Bronchial epithelial cell (primary cell): ENCODE measurements at regions not wholly inside any gene's neighbourhood (a gene's known extent, or its start where the extent isn't known, plus 50 kb on each side); places are given as distances from the start of the nearest gene placed in this dataset.

ENCODE experiments used
- DNase-seq: peaks from one replicate; pipeline ENCODE4 v3.0.0-alpha.2; 2010; ENCODE audit warnings: low read depth
- FAIRE-seq: peaks from 2 replicates; lab custom pipeline; 2011; peaks lifted over from hg19 to GRCh38; lab: Jason Lieb, UNC
- H3K27me3 ChIP-seq: 2 replicates; pipeline ENCODE4 v1.5.1; 2011; ENCODE audit warnings: low read length; ENCODE audit not compliant: control insufficient read depth, insufficient read depth
- H3K36me3 ChIP-seq: 2 replicates; pipeline ENCODE4 v1.5.1; 2011; ENCODE audit warnings: low read length; ENCODE audit not compliant: control insufficient read depth, insufficient read depth
- H3K4me3 ChIP-seq: 2 replicates; pipeline ENCODE4 v1.5.1; 2011; ENCODE audit warnings: mild to moderate bottlenecking, low read depth, low read length, control low read depth
- TF ChIP-seq, protein P1 (sequence below): IDR thresholded peaks from 2 replicates; pipeline ENCODE4 v1.5.1; 2011; ENCODE audit warnings: mild to moderate bottlenecking, moderate library complexity, low read length, control low read depth, inconsistent platforms; ENCODE audit not compliant: insufficient read depth, severe bottlenecking

GRCh38 chr9:86454701-86455615 is 100.7 kb upstream of the TUT7 start:
- DNase-seq (no peak), FAIRE-seq (no peak)
- no peaks in the 10 kb centered on the region for H3K36me3 ChIP-seq
- TF ChIP-seq, protein P1, sequence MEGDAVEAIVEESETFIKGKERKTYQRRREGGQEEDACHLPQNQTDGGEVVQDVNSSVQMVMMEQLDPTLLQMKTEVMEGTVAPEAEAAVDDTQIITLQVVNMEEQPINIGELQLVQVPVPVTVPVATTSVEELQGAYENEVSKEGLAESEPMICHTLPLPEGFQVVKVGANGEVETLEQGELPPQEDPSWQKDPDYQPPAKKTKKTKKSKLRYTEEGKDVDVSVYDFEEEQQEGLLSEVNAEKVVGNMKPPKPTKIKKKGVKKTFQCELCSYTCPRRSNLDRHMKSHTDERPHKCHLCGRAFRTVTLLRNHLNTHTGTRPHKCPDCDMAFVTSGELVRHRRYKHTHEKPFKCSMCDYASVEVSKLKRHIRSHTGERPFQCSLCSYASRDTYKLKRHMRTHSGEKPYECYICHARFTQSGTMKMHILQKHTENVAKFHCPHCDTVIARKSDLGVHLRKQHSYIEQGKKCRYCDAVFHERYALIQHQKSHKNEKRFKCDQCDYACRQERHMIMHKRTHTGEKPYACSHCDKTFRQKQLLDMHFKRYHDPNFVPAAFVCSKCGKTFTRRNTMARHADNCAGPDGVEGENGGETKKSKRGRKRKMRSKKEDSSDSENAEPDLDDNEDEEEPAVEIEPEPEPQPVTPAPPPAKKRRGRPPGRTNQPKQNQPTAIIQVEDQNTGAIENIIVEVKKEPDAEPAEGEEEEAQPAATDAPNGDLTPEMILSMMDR: no peak
- no peak overlapping the region for H3K4me3 ChIP-seq
- H3K27me3 ChIP-seq: no peaks in the 10 kb centered on the region

DNA sequence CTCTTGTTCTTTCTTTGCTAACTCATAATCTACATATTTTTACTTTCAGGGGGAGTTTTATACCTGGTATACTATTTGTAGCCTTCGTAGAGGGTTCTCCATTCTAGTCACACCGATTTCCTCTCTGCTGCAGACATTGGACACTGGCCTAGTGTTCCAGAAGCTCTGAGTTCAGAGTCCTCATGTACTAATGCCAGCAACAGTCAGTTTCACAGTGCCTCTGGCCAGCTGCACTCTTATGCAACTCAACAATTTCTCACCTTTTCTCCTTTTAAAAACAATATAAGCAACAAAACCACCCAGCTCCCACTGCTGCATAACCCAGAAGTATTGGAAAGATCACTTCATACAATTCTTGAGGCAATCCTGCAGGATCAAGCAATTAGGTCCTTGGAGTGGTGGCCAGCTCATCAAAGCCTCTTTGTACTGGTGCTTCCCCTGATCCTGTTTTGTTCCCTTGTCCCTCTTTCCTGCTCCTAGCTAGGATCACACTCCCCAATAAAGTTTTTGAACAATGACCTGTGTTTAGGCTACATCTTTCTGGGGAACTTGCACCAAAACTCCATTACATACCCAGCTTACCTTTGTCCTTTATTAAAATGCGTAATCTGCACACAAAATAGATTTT is 98.1 kb upstream of the TUT7 start:
- no peak for FAIRE-seq
- Histone ChIP-seq H3K4me3 (no peak overlapping the region), H3K36me3 (no peaks in the 10 kb centered on the region), H3K27me3 (no peaks in the 10 kb centered on the region)
- no peak for DNase-seq
- TF ChIP-seq, protein P1: no peak

- DNase-seq (no peak), FAIRE-seq (no peak)
- H3K4me3 ChIP-seq: no peak overlapping the region
- H3K27me3 ChIP-seq: no peaks in the 10 kb centered on the region
- H3K36me3 ChIP-seq: no peaks in the 10 kb centered on the region
- TF ChIP-seq, protein P1: no peak
Observed at GRCh38 chr9:86449246-86449645, 95.0 kb upstream of the TUT7 start.

GRCh38 chr9:86445671-86446070 is 91.5 kb upstream of the TUT7 start:
- no peaks in the 10 kb centered on the region for H3K27me3 ChIP-seq
- TF ChIP-seq, protein P1: no peak
- H3K4me3 ChIP-seq: no peak overlapping the region
- peak; percentile 52 for DNase-seq
- no peaks in the 10 kb centered on the region for H3K36me3 ChIP-seq
- no peak for FAIRE-seq

DNA sequence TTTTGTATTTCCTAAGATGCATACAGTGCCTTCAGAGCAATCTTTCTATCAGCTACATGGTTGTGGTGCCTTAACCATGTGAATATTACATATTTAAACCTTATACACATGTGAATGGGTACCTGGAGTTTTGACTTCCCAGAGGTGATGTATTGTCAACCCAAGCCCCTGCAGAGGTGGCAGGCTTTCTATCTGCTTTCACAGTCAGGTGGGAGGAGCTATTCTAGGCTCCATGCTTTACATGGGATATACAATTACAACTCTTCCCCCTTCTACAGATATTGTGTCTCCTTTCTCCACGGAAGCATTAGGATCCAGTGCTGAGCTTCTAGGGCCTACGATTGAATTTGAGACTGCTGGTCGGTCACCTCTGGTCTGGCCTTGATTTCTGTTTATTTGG is 89.8 kb upstream of the TUT7 start:
- DNase-seq: no peak
- Histone ChIP-seq H3K4me3 (no peak overlapping the region), H3K36me3 (no peaks in the 10 kb centered on the region), H3K27me3 (no peaks in the 10 kb centered on the region)
- TF ChIP-seq, protein P1: no peak
- no peak for FAIRE-seq
